ENCODE measurements at regions not wholly inside any gene's neighbourhood (a gene's known extent, or its start where the extent isn't known, plus 50 kb on each side); places are given as distances from the start of the nearest gene placed in this dataset.

DNA sequence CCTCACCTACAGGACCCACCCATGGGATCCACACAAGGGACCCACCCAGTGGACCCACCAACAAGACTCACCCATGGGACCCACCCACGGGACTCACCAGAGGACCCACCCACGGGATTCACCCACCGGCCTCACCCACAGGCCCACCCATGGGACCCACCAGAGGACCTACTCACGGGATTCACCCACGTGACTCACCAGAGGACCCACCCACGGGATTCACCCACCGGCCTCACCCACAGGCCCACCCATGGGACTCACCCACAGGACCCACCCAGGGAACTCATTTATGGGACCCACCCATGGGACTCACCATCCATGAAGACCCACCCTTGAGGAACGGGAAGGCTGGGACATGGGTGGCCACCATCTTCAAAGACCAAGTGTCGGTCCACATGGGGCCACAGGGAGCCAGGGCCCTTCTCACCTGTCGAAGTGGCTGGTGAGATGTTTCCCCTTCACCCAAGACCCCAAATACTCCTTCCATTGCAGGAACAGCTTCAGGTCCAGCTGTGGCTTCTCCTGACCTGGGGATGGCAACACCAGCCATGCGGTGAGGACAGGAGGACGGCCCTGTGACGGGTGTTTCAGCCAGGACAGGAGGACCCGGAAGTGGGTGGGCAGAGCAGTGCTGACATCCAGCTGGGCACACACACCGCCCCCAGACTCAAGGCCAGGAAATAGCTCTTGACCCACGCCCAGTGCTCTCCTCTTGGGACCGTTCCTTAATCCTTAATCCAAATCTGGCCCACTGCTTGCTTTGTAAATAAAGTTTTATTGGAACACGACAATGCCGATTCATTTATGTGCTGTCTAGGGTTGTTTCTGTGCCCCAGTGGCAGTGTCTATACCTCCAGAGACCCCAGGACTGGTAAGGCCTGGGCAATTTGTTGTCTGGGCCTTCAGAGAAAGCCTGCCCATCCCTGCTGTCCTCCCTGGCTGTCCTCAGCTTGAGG lies 1005.1 kb downstream of the BRD1 start:
- no peak for DNase-seq (ENCODE audit: low read depth)
- no peak overlapping the region for H3K4me3 ChIP-seq (ENCODE audit: low read depth, low read length)
- TF ChIP-seq, protein P1, sequence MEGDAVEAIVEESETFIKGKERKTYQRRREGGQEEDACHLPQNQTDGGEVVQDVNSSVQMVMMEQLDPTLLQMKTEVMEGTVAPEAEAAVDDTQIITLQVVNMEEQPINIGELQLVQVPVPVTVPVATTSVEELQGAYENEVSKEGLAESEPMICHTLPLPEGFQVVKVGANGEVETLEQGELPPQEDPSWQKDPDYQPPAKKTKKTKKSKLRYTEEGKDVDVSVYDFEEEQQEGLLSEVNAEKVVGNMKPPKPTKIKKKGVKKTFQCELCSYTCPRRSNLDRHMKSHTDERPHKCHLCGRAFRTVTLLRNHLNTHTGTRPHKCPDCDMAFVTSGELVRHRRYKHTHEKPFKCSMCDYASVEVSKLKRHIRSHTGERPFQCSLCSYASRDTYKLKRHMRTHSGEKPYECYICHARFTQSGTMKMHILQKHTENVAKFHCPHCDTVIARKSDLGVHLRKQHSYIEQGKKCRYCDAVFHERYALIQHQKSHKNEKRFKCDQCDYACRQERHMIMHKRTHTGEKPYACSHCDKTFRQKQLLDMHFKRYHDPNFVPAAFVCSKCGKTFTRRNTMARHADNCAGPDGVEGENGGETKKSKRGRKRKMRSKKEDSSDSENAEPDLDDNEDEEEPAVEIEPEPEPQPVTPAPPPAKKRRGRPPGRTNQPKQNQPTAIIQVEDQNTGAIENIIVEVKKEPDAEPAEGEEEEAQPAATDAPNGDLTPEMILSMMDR (IDR thresholded peaks at IDR 0.05; ENCODE audit: insufficient read depth, low read length, severe bottlenecking): no peak
- FAIRE-seq: no peak
- no peaks in the 10 kb centered on the region for H3K36me3 ChIP-seq (ENCODE audit: control insufficient read depth, insufficient read depth, low read length)
- no peaks in the 10 kb centered on the region for H3K27me3 ChIP-seq (ENCODE audit: control insufficient read depth, insufficient read depth, low read length)

DNA sequence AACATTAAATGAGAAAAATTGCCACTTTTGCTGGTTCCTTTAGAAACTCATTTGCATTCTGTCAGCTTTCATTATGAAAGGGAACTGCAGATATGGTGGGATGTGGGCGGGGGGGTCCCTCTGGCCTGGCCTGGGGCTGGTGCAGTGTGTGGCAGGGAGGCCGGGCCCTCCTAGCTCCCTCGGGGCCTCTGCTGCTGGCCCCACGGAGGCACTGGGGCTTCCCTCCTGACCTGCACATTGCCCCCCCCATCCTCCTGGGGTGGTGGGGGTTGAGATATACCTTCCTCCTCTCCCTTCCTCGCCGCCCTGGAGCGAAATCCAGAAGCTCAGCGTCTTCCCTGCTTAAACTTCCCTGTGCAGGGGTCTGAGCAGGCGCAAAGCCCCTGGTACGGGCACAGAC lies 1005.9 kb downstream of the BRD1 start:
- DNase-seq (ENCODE audit: low read depth) (no peak), FAIRE-seq (no peak)
- Histone ChIP-seq H3K36me3 (ENCODE audit: control insufficient read depth, insufficient read depth, low read length) (no peaks in the 10 kb centered on the region), H3K27me3 (ENCODE audit: control insufficient read depth, insufficient read depth, low read length) (no peaks in the 10 kb centered on the region), H3K4me3 (ENCODE audit: low read depth, low read length) (no peak overlapping the region)
- TF ChIP-seq, protein P1 (IDR thresholded peaks at IDR 0.05; ENCODE audit: insufficient read depth, low read length, severe bottlenecking): no peak

DNA sequence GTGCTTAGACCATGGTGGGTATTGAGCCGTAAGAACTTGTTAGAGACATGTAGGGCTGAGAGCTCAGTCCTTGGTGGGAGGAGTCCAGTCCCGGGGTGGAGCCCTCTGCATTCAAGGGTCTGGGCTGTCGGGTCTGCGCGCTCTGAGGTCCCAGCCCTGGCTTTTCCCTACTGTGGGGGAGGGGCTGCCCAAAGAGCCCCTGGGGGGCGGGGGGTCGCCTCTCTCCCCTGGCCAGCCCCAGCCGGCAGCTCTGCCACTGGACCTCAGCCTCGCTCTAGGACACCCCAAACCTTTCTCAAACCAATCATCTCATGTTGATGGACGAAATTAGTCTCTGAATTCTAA lies 1006.4 kb downstream of the BRD1 start:
- Histone ChIP-seq H3K36me3 (ENCODE audit: control insufficient read depth, insufficient read depth, low read length) (no peaks in the 10 kb centered on the region), H3K27me3 (ENCODE audit: control insufficient read depth, insufficient read depth, low read length) (no peaks in the 10 kb centered on the region), H3K4me3 (ENCODE audit: low read depth, low read length) (no peak overlapping the region)
- FAIRE-seq (no peak), DNase-seq (ENCODE audit: low read depth) (no peak)
- TF ChIP-seq, protein P1 (IDR thresholded peaks at IDR 0.05; ENCODE audit: insufficient read depth, low read length, severe bottlenecking): no peak

DNA sequence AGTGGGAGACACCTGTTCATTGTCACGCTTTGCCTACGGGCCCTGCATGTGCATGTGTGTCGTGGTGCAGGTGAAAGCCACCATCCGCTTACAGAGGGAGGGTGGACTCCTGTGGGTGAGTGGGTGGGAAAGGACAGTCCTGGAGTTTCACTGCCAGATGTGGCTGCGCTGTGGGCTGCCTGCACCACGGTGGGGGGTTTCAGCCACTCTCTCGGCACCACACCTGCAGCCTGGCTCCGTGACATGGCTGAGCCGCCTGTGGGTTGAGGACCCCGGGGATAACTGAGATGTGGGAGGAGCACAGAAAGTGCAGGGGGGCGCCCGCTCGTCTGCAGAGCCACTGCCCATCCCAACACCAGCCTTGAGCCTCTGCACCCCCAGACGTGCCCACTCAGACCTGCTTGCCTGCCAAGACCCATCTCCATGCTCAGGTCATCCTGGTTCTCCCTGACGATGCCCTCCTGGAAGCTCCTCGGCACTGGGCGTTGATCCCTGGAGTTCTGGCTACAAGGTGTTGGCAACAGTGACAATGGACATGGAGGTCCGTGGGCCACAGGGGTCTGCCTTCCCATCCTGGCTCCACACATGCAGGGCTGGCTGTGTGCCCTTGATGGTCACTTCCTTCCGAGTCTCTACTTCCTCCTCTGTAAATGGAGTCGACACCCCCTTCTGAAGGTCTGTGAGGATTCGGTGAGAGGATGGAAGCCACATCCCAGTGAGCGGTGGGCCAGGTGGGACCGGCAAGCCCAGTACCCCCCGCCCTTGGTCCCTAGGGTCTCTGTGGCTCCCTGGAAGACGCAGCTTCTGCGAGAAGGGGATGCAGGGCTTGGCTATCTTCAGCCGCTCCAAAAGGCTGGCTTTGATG lies 1007.0 kb downstream of the BRD1 start:
- TF ChIP-seq, protein P1 (IDR thresholded peaks at IDR 0.05; ENCODE audit: insufficient read depth, low read length, severe bottlenecking): no peak
- Histone ChIP-seq H3K27me3 (ENCODE audit: control insufficient read depth, insufficient read depth, low read length) (no peaks in the 10 kb centered on the region), H3K4me3 (ENCODE audit: low read depth, low read length) (no peak overlapping the region), H3K36me3 (ENCODE audit: control insufficient read depth, insufficient read depth, low read length) (no peaks in the 10 kb centered on the region)
- DNase-seq (ENCODE audit: low read depth) (no peak), FAIRE-seq (no peak)

DNA sequence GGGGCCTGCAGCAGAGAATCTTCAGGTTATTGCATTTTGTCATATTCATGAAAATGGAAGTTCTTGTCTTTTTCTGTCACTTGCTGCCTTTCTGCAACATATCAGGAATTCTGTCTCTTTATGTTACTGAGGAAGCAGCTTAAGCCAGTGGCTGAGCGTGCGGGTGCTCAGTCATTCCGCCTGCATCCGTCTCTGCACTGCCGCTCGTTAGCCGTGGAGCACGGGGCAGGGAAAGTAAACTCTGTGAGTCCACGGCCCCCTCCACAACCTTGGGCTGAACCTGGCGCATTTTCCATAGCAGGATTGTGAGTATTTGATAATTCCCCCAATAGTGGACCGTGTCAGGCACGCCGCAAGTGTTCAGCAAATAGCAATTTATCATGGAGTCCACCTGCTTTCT lies 1007.7 kb downstream of the BRD1 start:
- H3K4me3 ChIP-seq (ENCODE audit: low read depth, low read length): no peak overlapping the region
- H3K36me3 ChIP-seq (ENCODE audit: control insufficient read depth, insufficient read depth, low read length): no peaks in the 10 kb centered on the region
- DNase-seq (ENCODE audit: low read depth): no peak
- TF ChIP-seq, protein P1 (IDR thresholded peaks at IDR 0.05; ENCODE audit: insufficient read depth, low read length, severe bottlenecking): no peak
- H3K27me3 ChIP-seq (ENCODE audit: control insufficient read depth, insufficient read depth, low read length): no peaks in the 10 kb centered on the region
- no peak for FAIRE-seq

All from bronchial epithelial cell (primary cell).